AG08395 (cell line): ENCODE measurements at regions not wholly inside any gene's neighbourhood (a gene's known extent, or its start where the extent isn't known, plus 50 kb on each side); places are given as distances from the start of the nearest gene placed in this dataset.

ENCODE experiments used
- DNase-seq: peaks from one replicate; pipeline ENCODE4 v3.0.0; 2012; ENCODE audit warnings: mixed read lengths, low spot score

DNA sequence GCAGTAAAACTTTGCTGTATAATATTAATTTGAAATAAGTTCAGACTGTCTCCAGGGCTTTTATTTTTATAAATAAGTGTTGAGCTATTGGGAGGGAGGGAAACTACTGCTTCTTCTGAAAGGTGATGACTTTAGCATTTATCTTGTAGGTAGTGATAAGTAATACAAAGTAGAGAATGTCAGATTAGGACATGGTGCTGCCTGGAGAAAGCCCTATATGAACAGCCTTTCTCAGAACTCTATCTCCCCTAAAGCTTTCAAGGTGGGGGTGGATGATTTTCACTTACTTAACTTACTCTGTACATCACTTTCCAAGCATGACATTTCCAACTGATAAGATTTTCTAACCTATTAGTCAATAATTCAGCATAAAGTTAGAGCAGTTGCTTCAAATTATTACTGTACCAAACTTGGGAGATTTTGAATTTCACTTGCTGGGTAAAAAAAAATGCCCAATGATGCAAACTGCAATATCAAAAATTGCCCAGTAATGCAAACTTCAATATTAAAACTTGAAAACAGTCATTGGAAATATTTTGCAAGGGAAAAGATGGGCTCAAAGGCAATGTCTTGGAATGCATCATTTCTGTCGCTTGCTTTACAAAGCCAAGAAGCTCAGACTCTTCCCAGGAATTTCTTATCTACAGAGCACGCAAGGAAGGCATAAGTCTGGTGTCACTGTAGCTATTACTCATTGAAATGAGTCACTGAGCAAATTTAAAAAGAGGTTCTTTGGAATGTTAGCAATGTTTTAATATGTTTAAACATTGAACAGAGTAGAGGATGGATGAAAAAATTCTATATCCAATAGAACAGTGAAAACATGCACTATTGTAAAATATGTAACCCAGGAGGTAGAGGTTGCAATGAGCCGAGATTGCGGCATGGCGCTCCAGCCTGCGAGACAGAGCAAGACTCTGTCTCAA, 569.5 kb downstream of the PSAT1 start:
- peak; percentile 85 for DNase-seq

DNA sequence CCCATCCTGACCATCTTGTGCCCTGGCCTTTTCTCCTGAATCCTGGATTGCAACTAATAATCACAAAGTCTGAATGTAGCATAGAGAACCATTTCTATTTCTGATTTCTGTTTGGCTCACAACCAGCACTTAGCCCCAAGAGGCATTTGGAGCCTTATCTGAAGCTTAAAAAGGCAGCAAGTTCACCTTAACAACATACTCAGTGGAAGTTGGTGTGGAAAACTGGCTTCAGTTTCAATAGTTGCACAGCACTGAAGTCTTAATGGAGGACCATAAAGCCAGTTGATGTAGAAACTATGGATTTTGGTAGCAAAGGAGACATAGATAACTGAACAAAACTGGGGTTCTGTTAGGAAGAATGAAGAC, 574.1 kb downstream of the PSAT1 start:
- no peak for DNase-seq

DNA sequence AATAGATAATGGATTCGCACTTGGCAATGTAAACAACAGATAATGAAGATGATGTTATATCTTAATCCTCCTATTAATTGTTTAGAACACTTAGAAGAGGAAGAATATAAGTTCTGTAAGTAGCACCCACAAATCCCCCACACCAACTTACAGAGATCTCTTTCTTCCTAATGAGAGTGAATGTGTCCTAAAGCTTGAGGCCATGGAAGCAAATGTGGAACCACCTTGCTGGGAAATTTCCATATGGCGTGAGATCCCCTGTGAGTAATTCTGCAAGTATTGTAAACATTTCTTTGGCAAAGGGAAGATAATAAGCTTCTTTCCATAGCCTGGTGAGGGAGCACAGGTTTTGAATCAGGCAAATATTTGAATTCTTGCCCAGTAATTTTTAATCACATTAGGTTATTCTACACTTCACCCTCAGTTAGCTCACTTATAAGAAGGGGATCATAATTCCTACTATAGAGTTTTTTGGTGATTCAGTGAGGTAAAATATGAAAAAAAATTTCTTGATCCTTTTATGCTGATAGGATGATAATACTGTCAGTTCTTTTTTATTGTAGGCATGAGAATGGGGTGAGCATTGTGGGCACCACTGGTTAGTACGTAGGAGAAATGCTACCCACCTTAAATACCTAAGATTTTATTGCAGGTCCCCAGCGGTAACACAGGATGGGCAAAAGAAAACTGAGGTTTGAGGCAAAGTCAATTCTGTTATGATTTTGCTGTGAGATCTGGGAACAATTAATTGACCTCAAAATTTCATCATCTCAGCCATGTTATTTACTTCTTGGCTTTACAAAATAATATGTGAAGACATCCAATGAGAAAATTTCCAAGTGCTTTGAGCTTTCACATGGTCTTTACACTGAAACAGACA, 574.8 kb downstream of the PSAT1 start:
- DNase-seq = peak; percentile 71

DNA sequence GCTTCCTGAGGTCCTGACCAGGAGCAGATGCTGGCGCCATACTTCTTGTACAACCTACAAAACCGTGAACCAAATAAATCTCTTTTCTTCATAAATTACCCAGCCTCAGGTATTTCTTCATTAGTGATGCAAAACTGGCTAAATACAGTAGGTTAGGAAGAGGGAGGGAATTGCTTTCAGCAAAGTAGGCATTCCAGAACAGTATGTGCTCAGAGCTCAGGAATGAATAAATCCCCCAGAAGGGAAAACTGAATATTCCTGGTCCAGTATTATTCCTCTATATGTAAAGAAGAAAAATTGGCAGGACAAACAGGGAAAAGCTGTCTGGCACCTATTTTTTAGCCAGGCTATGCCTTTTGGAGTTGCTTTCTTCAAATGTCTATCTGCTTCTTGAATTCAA, 577.1 kb downstream of the PSAT1 start:
- DNase-seq = no peak

DNA sequence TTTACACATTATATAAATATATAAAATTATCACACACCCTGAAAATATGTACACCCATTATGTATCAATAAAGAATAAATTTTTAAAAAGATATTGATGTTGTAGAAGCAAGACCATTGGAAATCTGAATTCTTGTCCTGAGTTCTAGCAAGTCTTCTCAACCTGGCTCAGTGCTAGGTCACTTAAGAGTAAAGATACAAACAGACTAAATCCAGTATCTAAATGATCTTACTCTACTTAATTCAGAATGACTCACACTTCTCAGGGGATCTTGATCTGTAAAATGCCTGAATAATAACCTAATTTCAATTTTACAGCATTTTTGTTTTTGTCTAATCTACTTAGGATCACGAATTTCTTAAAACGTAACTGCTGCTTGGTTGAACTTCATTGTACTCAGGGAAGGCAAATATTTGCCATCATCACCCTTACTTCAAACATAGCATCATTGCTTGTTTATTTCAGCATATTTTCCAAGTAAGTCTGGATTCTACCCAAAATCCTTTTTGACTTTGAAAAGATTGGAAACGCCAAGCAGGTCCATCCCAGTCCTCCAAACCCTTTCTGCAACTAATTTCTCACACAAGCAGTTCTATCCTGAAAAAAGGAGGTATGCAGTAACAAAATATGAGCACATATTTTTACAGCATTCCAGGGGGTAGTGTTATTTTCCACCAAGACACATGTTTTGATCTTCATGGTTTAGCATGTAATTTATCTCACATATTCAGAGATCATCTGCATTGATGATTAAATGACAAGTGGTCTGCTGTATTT, 582.6 kb downstream of the PSAT1 start:
- DNase-seq = peak; percentile 6

DNA sequence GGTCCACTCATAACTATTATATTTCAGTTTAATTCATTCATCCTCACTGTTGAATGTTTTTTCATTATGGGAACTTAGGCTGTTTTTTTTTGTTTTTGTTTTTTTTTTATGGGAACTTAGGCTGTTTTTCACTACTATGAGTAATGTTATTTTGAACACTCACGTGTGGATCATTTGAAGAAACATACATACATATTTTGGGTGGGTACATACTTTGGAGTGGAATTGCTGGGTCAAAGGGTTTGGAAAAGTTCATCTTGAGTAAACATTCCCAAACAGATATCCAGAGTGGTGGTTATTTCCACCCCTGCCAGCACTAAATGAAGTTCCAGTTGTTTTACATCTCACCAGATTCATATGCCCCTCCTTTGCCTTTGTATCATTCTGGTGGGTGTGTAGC, 584.4 kb downstream of the PSAT1 start:
- no peak for DNase-seq

DNA sequence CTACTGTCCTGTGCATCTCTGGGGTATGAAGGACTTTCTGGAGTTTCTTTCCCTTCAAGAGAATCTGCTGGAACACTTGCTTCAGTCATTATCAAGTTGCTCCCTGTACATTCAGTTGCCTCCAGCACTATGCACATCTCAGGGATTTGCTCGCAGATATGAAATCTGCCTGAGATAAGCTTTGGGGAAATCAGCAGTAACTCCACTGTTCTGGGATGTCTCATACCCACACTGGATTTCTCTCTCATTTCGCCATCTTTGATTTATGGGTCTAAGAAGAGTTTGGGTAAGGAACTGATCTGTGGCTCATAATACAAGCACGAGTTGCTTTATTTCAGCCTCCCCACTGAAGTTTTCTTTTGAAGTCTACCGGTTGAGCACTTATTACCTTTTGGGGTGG, 585.6 kb downstream of the PSAT1 start:
- no peak for DNase-seq

DNA sequence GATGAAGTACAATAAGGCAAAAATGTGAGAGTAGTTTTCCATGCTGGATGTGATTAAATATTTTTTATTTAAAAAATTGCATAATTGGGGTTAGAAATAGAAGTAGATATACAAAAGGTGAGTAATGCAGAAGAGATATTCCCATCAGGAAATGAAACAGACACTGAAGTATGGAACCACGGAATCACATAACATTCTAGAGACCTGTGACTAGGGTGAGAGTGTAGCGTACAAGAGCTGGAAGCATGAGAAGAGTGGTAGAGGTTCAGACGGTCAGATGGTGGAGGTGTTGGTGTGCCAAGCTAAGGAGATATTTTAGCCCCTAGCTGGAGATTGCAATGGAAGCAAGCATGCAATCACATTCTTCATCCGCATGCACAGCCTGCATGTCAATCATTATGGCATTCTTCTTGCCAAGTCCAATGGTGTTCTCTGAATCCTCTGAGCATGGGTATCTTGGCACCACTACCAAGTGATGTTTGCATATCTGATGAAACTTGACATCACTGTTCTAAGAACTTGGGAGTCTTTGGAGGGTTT, 587.8 kb downstream of the PSAT1 start:
- no peak for DNase-seq

DNA sequence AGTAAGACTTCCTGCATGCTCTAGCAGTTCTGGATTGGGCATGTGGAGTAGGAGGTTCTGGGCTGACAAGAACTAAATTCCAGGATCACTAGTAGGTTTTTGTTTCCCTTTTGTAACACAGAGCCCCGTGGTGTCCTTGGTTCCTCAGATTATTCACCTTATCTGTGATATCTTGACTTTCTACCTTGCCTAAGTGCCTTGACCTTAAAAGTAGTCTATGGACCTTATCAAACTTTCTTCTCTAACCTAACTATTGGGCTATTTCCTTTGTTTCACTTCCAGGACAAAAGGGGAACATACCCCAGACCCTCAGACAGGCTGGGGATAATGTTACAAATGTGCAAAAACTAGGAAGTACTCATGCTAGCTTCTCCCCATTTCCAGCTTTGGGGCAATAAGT, 595.3 kb downstream of the PSAT1 start:
- no peak for DNase-seq

DNA sequence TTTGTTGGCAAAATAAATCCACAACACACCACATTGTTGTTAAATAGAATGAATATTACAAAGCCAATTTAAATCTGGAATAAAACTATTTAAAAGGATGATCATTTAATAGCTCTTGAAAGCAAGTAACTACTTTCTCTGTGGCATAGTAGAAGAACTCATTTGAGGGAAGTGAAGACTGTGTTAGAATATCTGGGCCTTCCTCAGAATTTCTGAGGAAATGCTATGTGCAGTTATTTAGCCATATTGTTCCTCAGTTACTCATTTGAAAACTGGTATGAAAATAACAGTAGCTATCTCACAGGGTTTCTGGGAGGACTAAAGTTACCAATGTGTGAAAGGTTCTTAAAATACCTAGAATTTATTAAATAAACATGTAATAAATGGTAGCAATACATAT, 595.8 kb downstream of the PSAT1 start:
- no peak for DNase-seq

DNA sequence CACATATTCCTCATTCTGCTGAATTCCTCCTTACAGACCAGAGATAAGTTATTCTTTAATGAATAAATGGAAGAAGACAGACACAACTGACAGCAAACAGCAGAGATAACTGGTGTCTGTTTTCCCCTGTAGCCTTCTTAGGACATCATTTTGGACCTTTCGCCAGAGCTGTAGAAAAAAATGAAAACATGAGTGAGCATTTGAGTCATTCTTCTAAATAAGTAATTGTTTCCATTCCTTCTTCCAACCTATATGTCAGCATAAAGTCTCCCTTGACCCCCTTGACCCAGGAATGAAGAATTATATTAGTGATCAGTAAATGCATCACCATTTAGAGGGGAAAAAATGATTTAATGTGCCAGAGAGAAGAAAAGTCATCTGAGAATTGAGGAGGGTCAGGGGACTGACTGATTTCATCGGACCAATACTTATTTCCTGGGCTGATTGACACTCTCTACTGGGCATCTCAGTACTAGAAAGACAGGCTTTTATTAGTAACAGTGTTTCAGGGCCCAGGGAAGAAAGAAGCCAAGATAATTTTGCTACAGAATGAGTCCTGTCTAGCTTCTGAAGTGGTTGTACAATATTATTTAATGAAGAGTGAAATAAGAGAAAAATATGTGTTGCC, 597.0 kb downstream of the PSAT1 start:
- no peak for DNase-seq

DNA sequence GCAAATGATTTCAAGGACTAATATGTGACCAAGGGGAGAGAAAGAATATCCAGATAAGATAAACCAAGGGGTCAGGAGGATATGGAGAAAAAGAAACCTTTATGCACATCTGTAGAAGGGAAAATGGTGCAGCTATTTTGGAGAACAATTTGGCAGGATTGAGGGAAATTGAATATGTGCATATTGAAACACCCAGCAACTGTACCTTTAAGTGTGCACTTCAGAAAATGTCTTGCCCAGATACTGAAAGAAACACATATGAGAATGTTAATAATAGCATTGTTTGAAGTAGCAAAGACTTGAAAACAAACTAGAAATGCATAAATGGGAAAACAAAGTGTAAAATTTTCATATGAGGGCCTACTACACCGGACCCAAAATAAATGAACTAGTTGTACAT, 599.6 kb downstream of the PSAT1 start:
- no peak for DNase-seq

DNA sequence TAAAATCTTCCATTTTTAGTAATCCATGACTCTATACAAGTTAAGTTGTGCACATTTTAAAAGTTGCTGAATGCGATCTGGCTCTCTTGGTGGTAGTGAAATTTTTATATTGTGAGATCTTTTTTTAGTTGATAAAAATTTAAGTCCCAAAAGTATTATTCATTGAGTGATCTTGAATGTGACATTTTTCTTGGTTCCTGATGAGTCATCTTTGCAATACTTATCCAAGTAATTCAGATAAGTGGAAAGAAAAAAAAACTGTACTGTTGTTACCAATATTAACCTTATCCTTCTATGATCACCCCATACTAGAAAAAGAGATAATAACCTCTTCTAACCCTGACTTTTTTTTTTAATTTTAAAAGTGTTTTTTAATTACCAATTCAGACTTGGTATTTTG, 601.3 kb downstream of the PSAT1 start:
- no peak for DNase-seq

DNA sequence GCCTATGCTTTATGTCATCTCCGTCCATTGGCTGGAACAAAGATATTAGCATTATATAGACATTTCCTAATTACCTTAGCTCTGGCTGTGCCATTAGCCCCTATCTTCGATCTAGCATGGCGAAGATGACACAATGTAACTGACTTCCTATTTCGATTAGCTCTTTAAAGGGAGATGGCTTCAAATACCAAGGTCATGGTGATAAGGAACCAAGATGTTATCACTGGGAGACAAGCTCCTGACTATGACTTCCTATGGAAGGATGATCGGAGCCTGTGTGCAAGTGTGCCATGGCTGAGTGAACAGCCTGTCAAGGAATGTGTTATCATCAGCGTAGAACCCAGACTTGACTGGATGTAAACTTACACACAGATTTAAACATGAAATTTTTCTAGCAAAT, 602.1 kb downstream of the PSAT1 start:
- no peak for DNase-seq

DNA sequence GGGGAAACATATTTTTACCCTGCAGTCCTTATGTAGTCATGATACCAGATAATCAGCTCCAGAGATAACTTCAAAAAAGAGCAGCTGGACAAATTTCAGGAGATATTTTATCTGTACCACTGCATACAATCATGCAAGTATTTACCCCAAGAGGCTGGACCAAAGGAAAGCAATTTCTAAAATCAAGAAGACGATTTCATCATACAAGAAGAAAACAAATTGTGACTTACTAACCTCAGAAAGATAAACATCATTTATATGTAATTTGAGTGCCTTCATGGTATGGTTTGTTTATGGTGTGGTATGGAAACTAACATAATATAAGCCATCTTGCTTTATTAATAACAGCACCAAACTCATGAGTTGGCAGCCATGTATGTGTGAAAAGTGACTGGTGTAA, 603.6 kb downstream of the PSAT1 start:
- no peak for DNase-seq

DNA sequence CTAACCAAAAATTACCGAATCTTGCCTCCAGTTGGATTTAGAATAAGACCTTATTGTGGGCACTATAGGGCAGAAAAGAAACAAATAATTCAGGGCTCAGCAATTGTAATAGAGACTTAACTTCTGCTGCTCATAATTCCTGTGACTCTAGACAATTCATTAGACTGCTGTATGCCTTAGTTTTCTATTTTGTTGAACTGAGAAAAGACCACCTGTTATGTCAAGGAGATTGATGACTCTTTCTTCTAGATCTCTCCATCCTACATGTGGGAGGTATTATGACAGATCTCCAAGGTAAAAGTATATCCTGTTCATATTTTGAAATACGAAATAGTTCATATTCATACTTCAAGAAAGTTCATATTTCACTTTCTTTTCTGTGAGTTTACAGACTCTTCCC, 605.1 kb downstream of the PSAT1 start:
- DNase-seq = no peak

DNA sequence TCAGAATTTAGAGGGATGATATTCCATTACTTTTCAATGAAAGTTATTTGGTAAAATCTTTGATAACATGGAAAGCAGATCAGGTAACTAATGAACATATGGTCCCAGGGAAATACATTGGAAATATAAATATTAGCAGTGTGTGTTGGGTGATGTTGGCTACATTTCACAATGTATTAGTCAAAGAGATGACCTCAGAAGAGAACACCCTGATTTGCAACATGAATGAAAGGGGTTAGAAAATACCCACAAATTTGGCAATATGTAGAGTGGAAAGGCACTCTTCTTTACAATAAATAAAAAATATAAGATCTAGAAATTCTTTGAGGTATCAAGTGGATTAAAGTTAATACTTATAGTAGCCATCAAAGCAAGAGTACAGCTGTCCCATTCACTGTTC, 606.7 kb downstream of the PSAT1 start:
- DNase-seq = no peak

DNA sequence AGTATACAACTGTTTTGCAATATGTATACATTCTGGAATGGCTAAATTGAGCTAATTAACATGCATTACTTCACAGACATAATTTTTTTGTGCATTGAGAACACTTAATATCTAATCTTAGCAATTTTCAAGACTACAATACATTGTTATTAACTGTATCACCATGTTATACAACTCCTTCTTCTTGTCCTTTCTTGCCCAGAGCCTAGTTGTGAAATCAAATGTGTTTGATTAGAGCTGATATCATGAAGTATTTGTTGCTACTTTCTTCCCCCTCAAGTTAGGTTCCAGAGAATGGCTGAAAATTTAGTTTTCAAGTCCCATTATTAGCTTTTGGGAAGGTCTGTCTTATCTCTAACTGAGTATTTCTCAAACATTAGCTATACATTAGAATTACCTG, 607.8 kb downstream of the PSAT1 start:
- DNase-seq = no peak

DNA sequence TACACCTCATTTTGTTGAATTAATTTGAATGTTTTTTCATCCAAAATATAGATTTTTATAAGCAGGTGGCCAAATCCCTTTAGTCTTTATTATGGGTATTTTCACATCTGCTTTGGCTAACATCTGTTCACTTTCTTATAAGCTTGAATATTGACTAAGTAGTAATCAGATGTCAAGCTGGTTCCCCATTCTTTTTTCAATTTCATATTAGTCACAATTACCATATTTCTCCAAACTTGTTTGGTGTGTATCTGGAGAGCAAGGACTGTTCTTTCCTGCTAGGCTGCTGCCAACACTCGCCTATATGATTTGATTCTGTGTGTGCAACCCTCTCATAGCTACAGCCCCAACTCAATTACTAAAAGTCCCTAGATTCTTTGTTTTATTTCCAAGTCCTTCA, 608.5 kb downstream of the PSAT1 start:
- no peak for DNase-seq

DNA sequence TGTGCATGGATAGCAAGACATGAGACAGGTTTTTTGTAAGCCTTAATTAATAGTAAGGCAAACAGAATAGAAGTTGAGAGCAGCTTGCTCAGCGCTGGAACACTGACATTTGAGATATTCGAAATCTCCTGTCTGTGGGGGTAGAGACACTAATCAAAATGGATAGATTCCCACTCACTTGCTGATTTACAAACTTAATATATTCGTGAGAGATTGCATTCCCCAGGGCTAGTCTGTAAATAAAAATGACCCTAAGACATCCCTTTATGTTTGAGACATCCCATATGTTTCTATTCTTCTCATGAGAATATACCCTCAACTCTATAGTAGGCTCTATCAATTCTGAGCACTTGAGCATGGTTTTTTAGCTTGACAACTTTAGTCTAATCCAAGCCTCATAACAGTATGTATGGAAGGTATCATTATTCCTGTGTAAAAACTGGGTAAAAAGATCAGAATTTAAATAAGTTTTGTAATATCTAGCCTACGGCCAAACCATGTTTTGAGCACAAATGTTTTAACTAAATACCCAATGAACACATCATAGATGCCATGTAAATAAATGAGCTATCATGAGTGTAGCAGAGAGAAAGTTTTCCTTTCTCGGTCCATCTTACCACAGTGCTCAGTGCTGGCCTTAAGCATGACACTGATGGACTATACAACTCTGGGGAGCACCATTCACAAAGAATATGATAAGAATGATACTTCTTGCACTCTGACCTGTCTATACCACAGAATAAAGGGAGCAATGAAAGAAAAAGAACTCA, 609.2 kb downstream of the PSAT1 start:
- no peak for DNase-seq

DNA sequence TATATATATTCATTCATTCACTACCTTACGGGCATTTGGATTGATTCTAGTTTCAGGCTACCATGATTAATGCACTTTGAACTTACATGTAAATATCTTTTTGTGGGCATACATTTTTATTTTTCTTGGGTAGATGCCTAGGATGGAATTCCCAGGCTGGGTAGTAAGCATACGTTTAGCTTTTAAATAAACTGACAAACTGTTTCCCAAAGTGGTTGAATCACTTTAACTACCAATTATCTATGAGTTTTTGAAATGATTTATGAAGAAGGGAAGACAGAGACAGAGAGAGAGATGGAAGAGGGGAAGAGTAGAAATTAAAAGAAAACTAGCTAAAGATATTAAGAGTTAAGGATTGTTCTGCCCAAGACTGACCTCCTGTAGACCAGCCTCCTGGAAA, 612.6 kb downstream of the PSAT1 start:
- no peak for DNase-seq
